K562 (cell line): ENCODE measurements at regions not wholly inside any gene's neighbourhood (a gene's known extent, or its start where the extent isn't known, plus 50 kb on each side); places are given as distances from the start of the nearest gene placed in this dataset.

Experiments used
- CUX1 ChIP-seq: fragments of 200-800 bp; sonication (Bioruptor generic); IDR thresholded peaks from 2 replicates; pipeline ENCODE4 v1.6.1; 2016; ENCODE audit warnings: missing genetic modification characterization, missing compliant biosample characterization
- FUS ChIP-seq: fragments of 200-400 bp; formaldehyde crosslinking; optimal IDR thresholded peaks from 2 replicates; pipeline ENCODE3; 2017; ENCODE audit warnings: low read depth, low read length
- GMEB1 ChIP-seq: fragments of 250-450 bp; sonication (Bioruptor Pico); IDR thresholded peaks from 2 replicates; pipeline ENCODE4 v1.4.0; 2020; ENCODE audit warnings: mild to moderate bottlenecking
- ILF3 ChIP-seq: fragments of 450-650 bp; IDR thresholded peaks from 2 replicates; pipeline ENCODE4 v1.6.1; 2018; ENCODE audit warnings: antibody characterized with exemption, mild to moderate bottlenecking, moderate library complexity, borderline replicate concordance
- MGA ChIP-seq: fragments of 450-650 bp; IDR thresholded peaks from 2 replicates; pipeline ENCODE4 v1.6.1; 2016; ENCODE audit warnings: mild to moderate bottlenecking, moderate library complexity
- ZNF780A ChIP-seq: fragments of 250-450 bp; sonication (Bioruptor Pico); IDR thresholded peaks from 2 replicates; pipeline ENCODE4 v1.5.0; 2021; ENCODE audit warnings: mild to moderate bottlenecking
- TF ChIP-seq, protein P1 (sequence below): fragments of 150-350 bp; conservative IDR thresholded peaks from 2 replicates; pipeline ENCODE4 v1.6.1; 2014; ENCODE audit warnings: low read length

- no peak for TF ChIP-seq MGA
- no peak for TF ChIP-seq ZNF780A
- no peak for TF ChIP-seq GMEB1 (CRISPR knock-in tag)
- TF ChIP-seq ILF3 = no peak
- TF ChIP-seq, protein P1, sequence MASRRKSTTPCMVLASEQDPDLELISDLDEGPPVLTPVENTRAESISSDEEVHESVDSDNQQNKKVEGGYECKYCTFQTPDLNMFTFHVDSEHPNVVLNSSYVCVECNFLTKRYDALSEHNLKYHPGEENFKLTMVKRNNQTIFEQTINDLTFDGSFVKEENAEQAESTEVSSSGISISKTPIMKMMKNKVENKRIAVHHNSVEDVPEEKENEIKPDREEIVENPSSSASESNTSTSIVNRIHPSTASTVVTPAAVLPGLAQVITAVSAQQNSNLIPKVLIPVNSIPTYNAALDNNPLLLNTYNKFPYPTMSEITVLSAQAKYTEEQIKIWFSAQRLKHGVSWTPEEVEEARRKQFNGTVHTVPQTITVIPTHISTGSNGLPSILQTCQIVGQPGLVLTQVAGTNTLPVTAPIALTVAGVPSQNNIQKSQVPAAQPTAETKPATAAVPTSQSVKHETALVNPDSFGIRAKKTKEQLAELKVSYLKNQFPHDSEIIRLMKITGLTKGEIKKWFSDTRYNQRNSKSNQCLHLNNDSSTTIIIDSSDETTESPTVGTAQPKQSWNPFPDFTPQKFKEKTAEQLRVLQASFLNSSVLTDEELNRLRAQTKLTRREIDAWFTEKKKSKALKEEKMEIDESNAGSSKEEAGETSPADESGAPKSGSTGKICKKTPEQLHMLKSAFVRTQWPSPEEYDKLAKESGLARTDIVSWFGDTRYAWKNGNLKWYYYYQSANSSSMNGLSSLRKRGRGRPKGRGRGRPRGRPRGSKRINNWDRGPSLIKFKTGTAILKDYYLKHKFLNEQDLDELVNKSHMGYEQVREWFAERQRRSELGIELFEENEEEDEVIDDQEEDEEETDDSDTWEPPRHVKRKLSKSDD = no peak
- TF ChIP-seq FUS = no peak
- no peak for TF ChIP-seq CUX1 (CRISPR knock-in tag)
These were observed 448.1 kb downstream of the CBLN4 start (continued) for GRCh38 chr20:55557191-55557590.
